OCI-LY3 (cell line): ENCODE measurements at regions not wholly inside any gene's neighbourhood (a gene's known extent, or its start where the extent isn't known, plus 50 kb on each side); places are given as distances from the start of the nearest gene placed in this dataset.

ENCODE experiments used
- CTCF ChIP-seq: fragments of 200-600, 300-600 bp; sonication (generic); IDR thresholded peaks from 2 replicates; pipeline ENCODE4 v1.5.1; 2014; ENCODE audit warnings: antibody characterized with exemption, low read length, low read depth
- EZH2phosphoT487 ChIP-seq: fragments of 200-600 bp; shearing (Covaris generic); IDR thresholded peaks from 2 replicates; pipeline ENCODE4 v1.6.1; 2018; ENCODE audit warnings: antibody characterized with exemption, mixed run types, low read depth

GRCh38 chr6:144867761-144868160 lies 582.6 kb downstream of the UTRN start:
- no peak for TF ChIP-seq CTCF
- TF ChIP-seq EZH2phosphoT487: no peak
